Activated T-helper 17 cell treated with anti-CD3 and anti-CD28 coated beads, Interleukin-2, amount 50 U/mL, for 72 hours (primary cell): ENCODE measurements at regions not wholly inside any gene's neighbourhood (a gene's known extent, or its start where the extent isn't known, plus 50 kb on each side); places are given as distances from the start of the nearest gene placed in this dataset.

Experiments used
- ATAC-seq: fragments of 150-1000 bp; cut with Tn5 transposase; replicated peaks from 2 replicates; pipeline ENCODE4 v1.10.0; 2021; ENCODE audit warnings: mild to moderate bottlenecking, moderate library complexity
- H3K27ac Mint-ChIP-seq: one replicate; pipeline ENCODE4 v1.8.0; 2022; ENCODE audit warnings: mixed read lengths
- H3K27me3 Mint-ChIP-seq: one replicate; pipeline ENCODE4 v1.8.0; 2022; ENCODE audit warnings: mixed read lengths
- H3K36me3 Mint-ChIP-seq: one replicate; pipeline ENCODE4 v1.8.0; 2022; ENCODE audit warnings: low read depth, mild to moderate bottlenecking, mixed read lengths
- H3K4me1 Mint-ChIP-seq: one replicate; pipeline ENCODE4 v1.8.0; 2022; ENCODE audit warnings: mixed read lengths
- H3K4me3 Mint-ChIP-seq: one replicate; pipeline ENCODE4 v1.8.0; 2022; ENCODE audit warnings: mild to moderate bottlenecking, mixed read lengths
- H3K9me3 Mint-ChIP-seq: one replicate; pipeline ENCODE4 v1.8.0; 2022; ENCODE audit warnings: mixed read lengths

- Mint-ChIP-seq H3K27ac (no peak overlapping the region), H3K36me3 (no peaks in the 10 kb centered on the region), H3K27me3 (peaks cover 13% of the 10 kb centered on the region), H3K4me3 (no peak overlapping the region), H3K9me3 (peaks cover 4% of the 10 kb centered on the region), H3K4me1 (no peaks in the 10 kb centered on the region)
- ATAC-seq: no peak
Observed at GRCh38 chr10:44811072-44811471, 100.1 kb upstream of the TMEM72 start.

- Mint-ChIP-seq H3K9me3 (peaks cover 4% of the 10 kb centered on the region), H3K27ac (no peak overlapping the region), H3K36me3 (no peaks in the 10 kb centered on the region), H3K4me3 (no peak overlapping the region), H3K27me3 (peaks cover 17% of the 10 kb centered on the region), H3K4me1 (no peaks in the 10 kb centered on the region)
- ATAC-seq: no peak
Observed at GRCh38 chr10:44813201-44813600, 97.9 kb upstream of the TMEM72 start.

- H3K27ac Mint-ChIP-seq: no peak overlapping the region
- H3K9me3 Mint-ChIP-seq: peaks cover 4% of the 10 kb centered on the region
- H3K36me3 Mint-ChIP-seq: no peaks in the 10 kb centered on the region
- no peak overlapping the region for H3K4me3 Mint-ChIP-seq
- ATAC-seq: no peak
- peaks cover 17% of the 10 kb centered on the region for H3K27me3 Mint-ChIP-seq
- no peaks in the 10 kb centered on the region for H3K4me1 Mint-ChIP-seq
Observed at GRCh38 chr10:44814929-44815328, 96.2 kb upstream of the TMEM72 start.

GRCh38 chr10:44818041-44818649, 93.0 kb upstream of the TMEM72 start:
- H3K9me3 Mint-ChIP-seq: peaks cover 4% of the 10 kb centered on the region
- no peak overlapping the region for H3K27ac Mint-ChIP-seq
- ATAC-seq: no peak
- peaks cover 23% of the 10 kb centered on the region for H3K27me3 Mint-ChIP-seq
- no peaks in the 10 kb centered on the region for H3K4me1 Mint-ChIP-seq
- H3K4me3 Mint-ChIP-seq: no peak overlapping the region
- no peaks in the 10 kb centered on the region for H3K36me3 Mint-ChIP-seq

GRCh38 chr10:44818701-44819127, 92.4 kb upstream of the TMEM72 start:
- H3K36me3 Mint-ChIP-seq: no peaks in the 10 kb centered on the region
- H3K9me3 Mint-ChIP-seq: peaks cover 1% of the 10 kb centered on the region
- ATAC-seq: no peak
- no peak overlapping the region for H3K4me3 Mint-ChIP-seq
- no peaks in the 10 kb centered on the region for H3K4me1 Mint-ChIP-seq
- no peak overlapping the region for H3K27ac Mint-ChIP-seq
- peaks cover 20% of the 10 kb centered on the region for H3K27me3 Mint-ChIP-seq

- ATAC-seq: no peak
- Mint-ChIP-seq H3K4me3 (no peak overlapping the region), H3K27ac (no peak overlapping the region), H3K9me3 (no peaks in the 10 kb centered on the region), H3K4me1 (no peaks in the 10 kb centered on the region), H3K27me3 (peaks cover 13% of the 10 kb centered on the region), H3K36me3 (no peaks in the 10 kb centered on the region)
Observed at GRCh38 chr10:44820094-44820493, 91.0 kb upstream of the TMEM72 start.

- H3K36me3 Mint-ChIP-seq: no peaks in the 10 kb centered on the region
- no peak for ATAC-seq
- no peak overlapping the region for H3K4me3 Mint-ChIP-seq
- no peaks in the 10 kb centered on the region for H3K4me1 Mint-ChIP-seq
- H3K9me3 Mint-ChIP-seq: no peaks in the 10 kb centered on the region
- peaks cover 13% of the 10 kb centered on the region for H3K27me3 Mint-ChIP-seq
- no peak overlapping the region for H3K27ac Mint-ChIP-seq
Observed at GRCh38 chr10:44821290-44821689, 89.8 kb upstream of the TMEM72 start.

GRCh38 chr10:44822349-44822748, 88.8 kb upstream of the TMEM72 start:
- Mint-ChIP-seq H3K27me3 (peaks cover 12% of the 10 kb centered on the region), H3K36me3 (no peaks in the 10 kb centered on the region), H3K9me3 (no peaks in the 10 kb centered on the region), H3K27ac (no peak overlapping the region), H3K4me3 (no peak overlapping the region), H3K4me1 (no peaks in the 10 kb centered on the region)
- no peak for ATAC-seq

- ATAC-seq: no peak
- Mint-ChIP-seq H3K27ac (no peak overlapping the region), H3K4me1 (no peaks in the 10 kb centered on the region), H3K9me3 (no peaks in the 10 kb centered on the region), H3K27me3 (peaks cover 15% of the 10 kb centered on the region), H3K36me3 (no peaks in the 10 kb centered on the region), H3K4me3 (no peak overlapping the region)
Observed at GRCh38 chr10:44822966-44823365, 88.2 kb upstream of the TMEM72 start.

- Mint-ChIP-seq H3K27ac (no peak overlapping the region), H3K4me3 (no peak overlapping the region), H3K27me3 (peaks cover 17% of the 10 kb centered on the region), H3K4me1 (no peaks in the 10 kb centered on the region), H3K9me3 (no peaks in the 10 kb centered on the region), H3K36me3 (no peaks in the 10 kb centered on the region)
- no peak for ATAC-seq
Observed at GRCh38 chr10:44824607-44825006, 86.5 kb upstream of the TMEM72 start.

GRCh38 chr10:44827431-44828006, 83.6 kb upstream of the TMEM72 start:
- Mint-ChIP-seq H3K27ac (no peak overlapping the region), H3K27me3 (peaks cover 8% of the 10 kb centered on the region), H3K36me3 (no peaks in the 10 kb centered on the region), H3K4me1 (no peaks in the 10 kb centered on the region), H3K9me3 (no peaks in the 10 kb centered on the region), H3K4me3 (no peak overlapping the region)
- no peak for ATAC-seq

- no peaks in the 10 kb centered on the region for H3K36me3 Mint-ChIP-seq
- no peak for ATAC-seq
- H3K27ac Mint-ChIP-seq: no peak overlapping the region
- no peak overlapping the region for H3K4me3 Mint-ChIP-seq
- H3K9me3 Mint-ChIP-seq: no peaks in the 10 kb centered on the region
- H3K27me3 Mint-ChIP-seq: peaks cover 8% of the 10 kb centered on the region
- no peaks in the 10 kb centered on the region for H3K4me1 Mint-ChIP-seq
Observed at GRCh38 chr10:44828508-44829142, 82.5 kb upstream of the TMEM72 start.

GRCh38 chr10:44829426-44829825, 81.7 kb upstream of the TMEM72 start:
- Mint-ChIP-seq H3K9me3 (no peaks in the 10 kb centered on the region), H3K27me3 (peaks cover 8% of the 10 kb centered on the region), H3K27ac (no peak overlapping the region), H3K4me1 (no peaks in the 10 kb centered on the region), H3K4me3 (no peak overlapping the region), H3K36me3 (no peaks in the 10 kb centered on the region)
- no peak for ATAC-seq

GRCh38 chr10:44830022-44830421, 81.1 kb upstream of the TMEM72 start:
- no peak overlapping the region for H3K4me3 Mint-ChIP-seq
- H3K36me3 Mint-ChIP-seq: no peaks in the 10 kb centered on the region
- H3K4me1 Mint-ChIP-seq: no peaks in the 10 kb centered on the region
- H3K27ac Mint-ChIP-seq: no peak overlapping the region
- H3K27me3 Mint-ChIP-seq: peaks cover 8% of the 10 kb centered on the region
- no peak for ATAC-seq
- H3K9me3 Mint-ChIP-seq: no peaks in the 10 kb centered on the region

- Mint-ChIP-seq H3K9me3 (no peaks in the 10 kb centered on the region), H3K4me3 (no peak overlapping the region), H3K36me3 (no peaks in the 10 kb centered on the region), H3K27ac (no peak overlapping the region), H3K4me1 (no peaks in the 10 kb centered on the region), H3K27me3 (peaks cover 8% of the 10 kb centered on the region)
- ATAC-seq: no peak
Observed at GRCh38 chr10:44831581-44831980, 79.6 kb upstream of the TMEM72 start.
